Omental fat pad (tissue), 3 donors: ENCODE measurements at regions not wholly inside any gene's neighbourhood (a gene's known extent, or its start where the extent isn't known, plus 50 kb on each side); places are given as distances from the start of the nearest gene placed in this dataset.
"Not testable (repeated sequence)": the region's sequence is repeated elsewhere in the genome, so short reads cannot be mapped to it uniquely, and the experiment has no call there.

Experiments used
- ATAC-seq: fragments of 150-250 bp; one replicate; pipeline ENCODE4 v1.9.1; 2016; ENCODE audit warnings: mild to moderate bottlenecking, moderate library complexity; ENCODE audit not compliant: low FRiP score
- DNase-seq: peaks from one replicate; pipeline ENCODE4 v3.0.0-alpha.2; 2019; ENCODE audit warnings: low spot score
- CTCF ChIP-seq, 3 donors: fragments of 450-650 bp; IDR thresholded peaks; one replicate each; pipeline ENCODE4 v1.5.1; 2016 to 2017; ENCODE audit warnings: antibody characterized with exemption in 3 of 3, mild to moderate bottlenecking in 3 of 3, moderate library complexity in 2 of 3

- TF ChIP-seq CTCF (IDR thresholded peaks at IDR 0.05): no peak
- ATAC-seq (no peak), DNase-seq (no peak)
These were observed 127.0 kb downstream of the SEC23IP start for GRCh38 chr10:120019568-120019967.

- no peak for TF ChIP-seq CTCF (IDR thresholded peaks at IDR 0.05)
- no peak for DNase-seq
- ATAC-seq: no peak
These were observed 129.8 kb downstream of the SEC23IP start for GRCh38 chr10:120022357-120022756.

- TF ChIP-seq CTCF (IDR thresholded peaks at IDR 0.05): no peak
- no peak for DNase-seq
- ATAC-seq: no peak
These were observed 141.7 kb downstream of the SEC23IP start for GRCh38 chr10:120034236-120034635.

- ATAC-seq (no peak), DNase-seq (no peak)
- TF ChIP-seq CTCF (IDR thresholded peaks at IDR 0.05): no peak
These were observed 146.5 kb downstream of the SEC23IP start for GRCh38 chr10:120039046-120039445.

- no peak for ATAC-seq
- no peak for TF ChIP-seq CTCF (IDR thresholded peaks at IDR 0.05)
- DNase-seq: no peak
These were observed 147.3 kb downstream of the SEC23IP start for GRCh38 chr10:120039826-120040225.

GRCh38 chr10:120041807-120042559 lies 149.5 kb downstream of the SEC23IP start:
- DNase-seq: no peak
- no peak for TF ChIP-seq CTCF (IDR thresholded peaks at IDR 0.05)
- no peak for ATAC-seq

GRCh38 chr10:120042705-120043104 lies 150.2 kb downstream of the SEC23IP start:
- DNase-seq (no peak), ATAC-seq (no peak)
- TF ChIP-seq CTCF (IDR thresholded peaks at IDR 0.05): no peak

- not testable (repeated sequence) for DNase-seq, ATAC-seq
These were observed 154.8 kb downstream of the SEC23IP start for GRCh38 chr10:120047373-120047772.
